Left lung (tissue), 4 donors: ENCODE measurements at regions not wholly inside any gene's neighbourhood (a gene's known extent, or its start where the extent isn't known, plus 50 kb on each side); places are given as distances from the start of the nearest gene placed in this dataset.
"Not testable (repeated sequence)": the region's sequence is repeated elsewhere in the genome, so short reads cannot be mapped to it uniquely, and the experiment has no call there.

Source experiments
- ATAC-seq: fragments of 200-7000 bp; cut with Tn5 transposase; one replicate; pipeline ENCODE4 v1.9.1; 2020; ENCODE audit warnings: moderate library complexity
- DNase-seq, 4 donors: peaks; one replicate each; pipeline ENCODE4 v3.0.0-alpha.2; 2013 to 2020
- H3K27ac ChIP-seq, 2 donors: fragments of 200-600 bp; sonication (generic) in 1 of 2; one replicate each; pipeline versions ENCODE4 v1.5.0 to v1.8.0; 2020 to 2021
- H3K27me3 ChIP-seq, 2 donors: fragments of 200-600 bp; sonication (generic) in 1 of 2; one replicate each; pipeline versions ENCODE4 v1.5.0 to v1.8.0; 2020 to 2021
- H3K36me3 ChIP-seq, 2 donors: fragments of 200-600 bp; sonication (generic) in 1 of 2; one replicate each; pipeline versions ENCODE4 v1.5.0 to v1.8.0; 2020 to 2021
- H3K4me1 ChIP-seq, 2 donors: fragments of 200-600 bp; one replicate each; pipeline ENCODE4 v1.8.0; 2021
- H3K4me3 ChIP-seq, 2 donors: fragments of 200-600 bp; sonication (generic) in 1 of 2; one replicate each; pipeline versions ENCODE4 v1.5.0 to v1.8.0; 2020 to 2021; ENCODE audit warnings: mild to moderate bottlenecking in 1 of 2
- H3K9me3 ChIP-seq, 2 donors: fragments of 200-600 bp; sonication (generic) in 1 of 2; one replicate each; pipeline versions ENCODE4 v1.5.0 to v1.8.0; 2020 to 2021
- CTCF ChIP-seq, 2 donors: fragments of 200-600 bp; sonication (generic) in 1 of 2; IDR thresholded peaks; one replicate each; pipeline versions ENCODE4 v1.5.0 to v1.8.0; 2021; ENCODE audit warnings: antibody characterized with exemption in 2 of 2
- intact Hi-C, 2 donors: fragments of 100-400 bp; cut with DNase I; formaldehyde crosslinking; loops; one replicate each; pipeline versions ENCODE4 v1.11.2 to v1.14.2; 2022
- donor health status: DM: no; HTN: yes; CAD: no.
- donor health status: DM: no; HTN: no; CAD: no.

- Histone ChIP-seq H3K27me3 (no peaks in the 10 kb centered on the region), H3K9me3 (no peaks in the 10 kb centered on the region), H3K36me3 (no peaks in the 10 kb centered on the region), H3K27ac (no peak overlapping the region), H3K4me3 (no peak overlapping the region), H3K4me1 (no peaks in the 10 kb centered on the region)
- DNase-seq (no peak), ATAC-seq (no peak)
- TF ChIP-seq CTCF (IDR thresholded peaks at IDR 0.05) = no peak
- intact Hi-C loops = no loop called here
These were observed 538.6 kb upstream of the CYLC2 start for GRCh38 chr9:102456562-102456961.

GRCh38 chr9:102445906-102446305 lies 549.2 kb upstream of the CYLC2 start:
- H3K36me3 ChIP-seq = no peaks in the 10 kb centered on the region
- no peak for TF ChIP-seq CTCF (IDR thresholded peaks at IDR 0.05)
- H3K27me3 ChIP-seq = no peaks in the 10 kb centered on the region
- no peak overlapping the region for H3K27ac ChIP-seq
- H3K9me3 ChIP-seq = peaks cover 0 to 14% of the 10 kb centered on the region in 2 donors
- ATAC-seq (no peak), DNase-seq (no peak)
- H3K4me3 ChIP-seq = no peak overlapping the region
- H3K4me1 ChIP-seq = no peaks in the 10 kb centered on the region
- intact Hi-C loops = no loop called here

- no peak overlapping the region for H3K27ac ChIP-seq
- peaks cover 0 to 14% of the 10 kb centered on the region in 2 donors for H3K9me3 ChIP-seq
- no peak for TF ChIP-seq CTCF (IDR thresholded peaks at IDR 0.05)
- intact Hi-C loops = no loop called here
- no peak overlapping the region for H3K4me3 ChIP-seq
- DNase-seq (no peak), ATAC-seq (no peak)
- H3K4me1 ChIP-seq = no peaks in the 10 kb centered on the region
- H3K27me3 ChIP-seq = no peaks in the 10 kb centered on the region
- no peaks in the 10 kb centered on the region for H3K36me3 ChIP-seq
These were observed 549.9 kb upstream of the CYLC2 start for GRCh38 chr9:102445181-102445747.

- intact Hi-C loops = no loop called here
- Histone ChIP-seq H3K27me3 (no peaks in the 10 kb centered on the region), H3K27ac (no peak overlapping the region), H3K36me3 (no peaks in the 10 kb centered on the region), H3K4me3 (no peak overlapping the region), H3K9me3 (no peaks in the 10 kb centered on the region), H3K4me1 (no peaks in the 10 kb centered on the region)
- no peak for ATAC-seq
- DNase-seq = no peak
- no peak for TF ChIP-seq CTCF (IDR thresholded peaks at IDR 0.05)
These were observed 555.5 kb upstream of the CYLC2 start for GRCh38 chr9:102439583-102439982.

GRCh38 chr9:102436599-102436998 lies 558.5 kb upstream of the CYLC2 start:
- intact Hi-C loops, ATAC-seq, H3K4me1 ChIP-seq, H3K36me3 ChIP-seq, H3K9me3 ChIP-seq, DNase-seq, H3K4me3 ChIP-seq, H3K27me3 ChIP-seq, H3K27ac ChIP-seq: not testable (repeated sequence)

GRCh38 chr9:102435427-102435826 lies 559.7 kb upstream of the CYLC2 start:
- TF ChIP-seq CTCF (IDR thresholded peaks at IDR 0.05) = no peak
- H3K4me3 ChIP-seq = no peak overlapping the region
- no peak overlapping the region for H3K27ac ChIP-seq
- H3K27me3 ChIP-seq = no peaks in the 10 kb centered on the region
- ATAC-seq (no peak), DNase-seq (no peak)
- H3K36me3 ChIP-seq = no peaks in the 10 kb centered on the region
- no peaks in the 10 kb centered on the region for H3K9me3 ChIP-seq
- H3K4me1 ChIP-seq = no peaks in the 10 kb centered on the region
- intact Hi-C loops = no loop called here
